ENCODE measurements at regions not wholly inside any gene's neighbourhood (a gene's known extent, or its start where the extent isn't known, plus 50 kb on each side); places are given as distances from the start of the nearest gene placed in this dataset.

GRCh38 chr2:82491591-82491990 is 1967.5 kb downstream of the SUCLG1 start:
- Histone ChIP-seq H3K9me3 (ENCODE audit: insufficient read depth, low read depth, low read length) (no peaks in the 10 kb centered on the region), H2AFZ (ENCODE audit: low read length) (no peak overlapping the region), H3K36me3 (ENCODE audit: insufficient read depth, low read length) (no peaks in the 10 kb centered on the region), H3K4me3 (ENCODE audit: low read length, poor library complexity, severe bottlenecking) (no peak overlapping the region), H3K4me2 (ENCODE audit: low read depth, low read length, poor library complexity, severe bottlenecking) (no peak overlapping the region), H3K4me1 (ENCODE audit: insufficient read depth, low read length, poor library complexity, severe bottlenecking) (no peaks in the 10 kb centered on the region), H3K27me3 (ENCODE audit: insufficient read depth, low read length, poor library complexity, severe bottlenecking) (no peaks in the 10 kb centered on the region), H3K9ac (ENCODE audit: low read depth, low read length, poor library complexity, severe bottlenecking) (no peak overlapping the region), H3K79me2 (ENCODE audit: insufficient read depth, low read length) (no peaks in the 10 kb centered on the region), H3K9me2 (replicated peaks; ENCODE audit: low read depth, low read length) (no peaks in the 10 kb centered on the region), H3F3A (ENCODE audit: low read depth) (no peaks in the 10 kb centered on the region), H4K20me1 (ENCODE audit: insufficient read depth, low read length, poor library complexity, severe bottlenecking) (no peaks in the 10 kb centered on the region)
- TF ChIP-seq CTCF (conservative IDR thresholded peaks at IDR 0.05; ENCODE audit: low read length) (no peak), EZH2phosphoT487 (IDR thresholded peaks at IDR 0.05; ENCODE audit: borderline replicate concordance) (no peak)

- Histone ChIP-seq H3K27me3 (ENCODE audit: insufficient read depth, low read length, poor library complexity, severe bottlenecking) (no peaks in the 10 kb centered on the region), H3K4me2 (ENCODE audit: low read depth, low read length, poor library complexity, severe bottlenecking) (no peak overlapping the region), H2AFZ (ENCODE audit: low read length) (no peak overlapping the region), H3K4me3 (ENCODE audit: low read length, poor library complexity, severe bottlenecking) (no peak overlapping the region), H3K79me2 (ENCODE audit: insufficient read depth, low read length) (no peaks in the 10 kb centered on the region), H3K4me1 (ENCODE audit: insufficient read depth, low read length, poor library complexity, severe bottlenecking) (no peaks in the 10 kb centered on the region), H3F3A (ENCODE audit: low read depth) (no peaks in the 10 kb centered on the region), H3K9me2 (replicated peaks; ENCODE audit: low read depth, low read length) (no peaks in the 10 kb centered on the region), H4K20me1 (ENCODE audit: insufficient read depth, low read length, poor library complexity, severe bottlenecking) (no peaks in the 10 kb centered on the region), H3K36me3 (ENCODE audit: insufficient read depth, low read length) (no peaks in the 10 kb centered on the region), H3K9ac (ENCODE audit: low read depth, low read length, poor library complexity, severe bottlenecking) (no peak overlapping the region), H3K9me3 (ENCODE audit: insufficient read depth, low read depth, low read length) (no peaks in the 10 kb centered on the region)
- TF ChIP-seq EZH2phosphoT487 (IDR thresholded peaks at IDR 0.05; ENCODE audit: borderline replicate concordance) = no peak
- TF ChIP-seq CTCF (conservative IDR thresholded peaks at IDR 0.05; ENCODE audit: low read length) = no peak
Measured at GRCh38 chr2:82487354-82487753, 1971.7 kb downstream of the SUCLG1 start.

- no peaks in the 10 kb centered on the region for H3K36me3 ChIP-seq (ENCODE audit: insufficient read depth, low read length)
- H3K4me2 ChIP-seq (ENCODE audit: low read depth, low read length, poor library complexity, severe bottlenecking) = no peak overlapping the region
- no peaks in the 10 kb centered on the region for H3F3A ChIP-seq (ENCODE audit: low read depth)
- H3K9me2 ChIP-seq (replicated peaks; ENCODE audit: low read depth, low read length) = no peaks in the 10 kb centered on the region
- TF ChIP-seq CTCF (conservative IDR thresholded peaks at IDR 0.05; ENCODE audit: low read length) = no peak
- no peak for TF ChIP-seq EZH2phosphoT487 (IDR thresholded peaks at IDR 0.05; ENCODE audit: borderline replicate concordance)
- no peaks in the 10 kb centered on the region for H3K4me1 ChIP-seq (ENCODE audit: insufficient read depth, low read length, poor library complexity, severe bottlenecking)
- no peak overlapping the region for H3K9ac ChIP-seq (ENCODE audit: low read depth, low read length, poor library complexity, severe bottlenecking)
- no peaks in the 10 kb centered on the region for H3K27me3 ChIP-seq (ENCODE audit: insufficient read depth, low read length, poor library complexity, severe bottlenecking)
- H2AFZ ChIP-seq (ENCODE audit: low read length) = no peak overlapping the region
- no peaks in the 10 kb centered on the region for H3K9me3 ChIP-seq (ENCODE audit: insufficient read depth, low read depth, low read length)
- H3K79me2 ChIP-seq (ENCODE audit: insufficient read depth, low read length) = no peaks in the 10 kb centered on the region
- no peak overlapping the region for H3K4me3 ChIP-seq (ENCODE audit: low read length, poor library complexity, severe bottlenecking)
- no peaks in the 10 kb centered on the region for H4K20me1 ChIP-seq (ENCODE audit: insufficient read depth, low read length, poor library complexity, severe bottlenecking)
Measured at GRCh38 chr2:82485701-82486100, 1973.4 kb downstream of the SUCLG1 start.

All from Loucy (cell line).